ENCODE measurements at regions not wholly inside any gene's neighbourhood (a gene's known extent, or its start where the extent isn't known, plus 50 kb on each side); places are given as distances from the start of the nearest gene placed in this dataset.

DNA sequence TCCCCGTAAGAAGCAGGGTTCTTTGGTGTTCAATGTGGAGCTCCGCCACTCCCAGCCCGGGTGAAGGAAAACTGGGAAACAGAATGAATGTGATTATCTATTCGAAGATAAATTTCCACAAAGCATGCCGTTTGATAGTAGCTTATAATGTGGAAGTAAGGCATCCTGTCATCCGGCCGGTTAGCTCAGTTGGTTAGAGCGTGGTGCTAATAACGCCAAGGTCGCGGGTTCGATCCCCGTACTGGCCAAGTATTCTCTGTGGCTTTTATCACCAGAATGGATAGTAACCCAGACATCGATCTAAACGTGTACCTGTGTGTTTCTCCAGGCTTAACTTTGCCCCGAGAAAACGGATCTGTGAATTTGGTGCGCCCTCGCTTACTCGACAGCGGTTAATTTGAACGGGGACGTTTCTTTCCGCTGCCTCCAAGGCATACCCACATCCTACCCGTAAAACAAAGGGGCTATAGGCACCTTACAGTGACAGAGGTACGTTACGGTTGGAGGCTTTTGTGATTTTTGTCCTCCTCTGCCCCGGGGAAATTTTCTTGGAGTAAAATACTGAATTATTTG is 215.2 kb upstream of the ZNF184 start (continued):
- TF ChIP-seq ZZZ3 (CRISPR knock-in tag; IDR thresholded peaks at IDR 0.05; ENCODE audit: borderline replicate concordance) (peak; percentile 37; the same call in 1 of the 2 replicates), ZNF660 (CRISPR knock-in tag; IDR thresholded peaks at IDR 0.05; ENCODE audit: borderline replicate concordance, low read depth) (no peak), ZNF557 (CRISPR knock-in tag; IDR thresholded peaks at IDR 0.05) (0 out of 2 replicates have a peak, but pooled peaks have one; percentile 54), SAFB2 (CRISPR knock-in tag; IDR thresholded peaks at IDR 0.05; ENCODE audit: borderline replicate concordance, low read depth) (no peak), ZMYM4 (CRISPR knock-in tag; IDR thresholded peaks at IDR 0.05) (peak; percentile 77), ZBTB3 (CRISPR knock-in tag; IDR thresholded peaks at IDR 0.05; ENCODE audit: borderline replicate concordance, low read depth) (no peak), ZBTB1 (CRISPR knock-in tag; IDR thresholded peaks at IDR 0.05; ENCODE audit: borderline replicate concordance) (0 out of 2 replicates have a peak, but pooled peaks have one; percentile 11), NCOA2 (CRISPR knock-in tag; IDR thresholded peaks at IDR 0.05) (peak; percentile 48; the same call in 1 of the 2 replicates), AGO2 (optimal IDR thresholded peaks at IDR 0.05; ENCODE audit: low read depth, low read length) (no peak), ZNF331 (CRISPR knock-in tag; IDR thresholded peaks at IDR 0.05) (peak; percentile 92; the same call in 1 of the 2 replicates), BRD4 (CRISPR knock-in tag; IDR thresholded peaks at IDR 0.05) (no peak), SOX5 (CRISPR knock-in tag; IDR thresholded peaks at IDR 0.05; ENCODE audit: borderline replicate concordance) (peak; percentile 81), ZNF558 (CRISPR knock-in tag; IDR thresholded peaks at IDR 0.05; ENCODE audit: borderline replicate concordance) (peak; percentile 36; the same call in 1 of the 2 replicates), EED (CRISPR knock-in tag; IDR thresholded peaks at IDR 0.05) (peak; percentile 82; the same call in 1 of the 2 replicates), RORA (CRISPR knock-in tag; IDR thresholded peaks at IDR 0.05) (no peak), ZNF598 (CRISPR knock-in tag; IDR thresholded peaks at IDR 0.05; ENCODE audit: borderline replicate concordance) (peak; percentile 79; the same call in 1 of the 2 replicates), NR2C2 (CRISPR knock-in tag; IDR thresholded peaks at IDR 0.05; ENCODE audit: borderline replicate concordance) (peak; percentile 37; the same call in 1 of the 2 replicates), AKAP8 (CRISPR knock-in tag; IDR thresholded peaks at IDR 0.05) (no peak), JUN (CRISPR knock-in tag; IDR thresholded peaks at IDR 0.05) (no peak), CHD4 (IDR thresholded peaks at IDR 0.05; ENCODE audit: borderline replicate concordance, low read length) (peak; percentile 89)
- TF ChIP-seq, protein P1, sequence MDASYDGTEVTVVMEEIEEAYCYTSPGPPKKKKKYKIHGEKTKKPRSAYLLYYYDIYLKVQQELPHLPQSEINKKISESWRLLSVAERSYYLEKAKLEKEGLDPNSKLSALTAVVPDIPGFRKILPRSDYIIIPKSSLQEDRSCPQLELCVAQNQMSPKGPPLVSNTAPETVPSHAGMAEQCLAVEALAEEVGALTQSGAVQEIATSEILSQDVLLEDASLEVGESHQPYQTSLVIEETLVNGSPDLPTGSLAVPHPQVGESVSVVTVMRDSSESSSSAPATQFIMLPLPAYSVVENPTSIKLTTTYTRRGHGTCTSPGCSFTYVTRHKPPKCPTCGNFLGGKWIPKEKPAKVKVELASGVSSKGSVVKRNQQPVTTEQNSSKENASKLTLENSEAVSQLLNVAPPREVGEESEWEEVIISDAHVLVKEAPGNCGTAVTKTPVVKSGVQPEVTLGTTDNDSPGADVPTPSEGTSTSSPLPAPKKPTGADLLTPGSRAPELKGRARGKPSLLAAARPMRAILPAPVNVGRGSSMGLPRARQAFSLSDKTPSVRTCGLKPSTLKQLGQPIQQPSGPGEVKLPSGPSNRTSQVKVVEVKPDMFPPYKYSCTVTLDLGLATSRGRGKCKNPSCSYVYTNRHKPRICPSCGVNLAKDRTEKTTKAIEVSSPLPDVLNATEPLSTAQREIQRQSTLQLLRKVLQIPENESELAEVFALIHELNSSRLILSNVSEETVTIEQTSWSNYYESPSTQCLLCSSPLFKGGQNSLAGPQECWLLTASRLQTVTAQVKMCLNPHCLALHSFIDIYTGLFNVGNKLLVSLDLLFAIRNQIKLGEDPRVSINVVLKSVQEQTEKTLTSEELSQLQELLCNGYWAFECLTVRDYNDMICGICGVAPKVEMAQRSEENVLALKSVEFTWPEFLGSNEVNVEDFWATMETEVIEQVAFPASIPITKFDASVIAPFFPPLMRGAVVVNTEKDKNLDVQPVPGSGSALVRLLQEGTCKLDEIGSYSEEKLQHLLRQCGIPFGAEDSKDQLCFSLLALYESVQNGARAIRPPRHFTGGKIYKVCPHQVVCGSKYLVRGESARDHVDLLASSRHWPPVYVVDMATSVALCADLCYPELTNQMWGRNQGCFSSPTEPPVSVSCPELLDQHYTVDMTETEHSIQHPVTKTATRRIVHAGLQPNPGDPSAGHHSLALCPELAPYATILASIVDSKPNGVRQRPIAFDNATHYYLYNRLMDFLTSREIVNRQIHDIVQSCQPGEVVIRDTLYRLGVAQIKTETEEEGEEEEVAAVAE (CRISPR knock-in tag; IDR thresholded peaks at IDR 0.05; ENCODE audit: borderline replicate concordance), result peak; percentile 76; the same call in 1 of the 2 replicates
- TF ChIP-seq, protein P2, sequence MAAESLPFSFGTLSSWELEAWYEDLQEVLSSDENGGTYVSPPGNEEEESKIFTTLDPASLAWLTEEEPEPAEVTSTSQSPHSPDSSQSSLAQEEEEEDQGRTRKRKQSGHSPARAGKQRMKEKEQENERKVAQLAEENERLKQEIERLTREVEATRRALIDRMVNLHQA (CRISPR knock-in tag; IDR thresholded peaks at IDR 0.05), result no peak
- TF ChIP-seq, protein P3, sequence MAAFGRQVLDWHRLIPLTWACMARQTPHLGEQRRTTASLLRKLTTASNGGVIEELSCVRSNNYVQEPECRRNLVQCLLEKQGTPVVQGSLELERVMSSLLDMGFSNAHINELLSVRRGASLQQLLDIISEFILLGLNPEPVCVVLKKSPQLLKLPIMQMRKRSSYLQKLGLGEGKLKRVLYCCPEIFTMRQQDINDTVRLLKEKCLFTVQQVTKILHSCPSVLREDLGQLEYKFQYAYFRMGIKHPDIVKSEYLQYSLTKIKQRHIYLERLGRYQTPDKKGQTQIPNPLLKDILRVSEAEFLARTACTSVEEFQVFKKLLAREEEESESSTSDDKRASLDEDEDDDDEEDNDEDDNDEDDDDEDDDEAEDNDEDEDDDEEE (CRISPR knock-in tag; IDR thresholded peaks at IDR 0.05), result peak; percentile 21; the same call in 1 of the 2 replicates
- TF ChIP-seq, protein P4, sequence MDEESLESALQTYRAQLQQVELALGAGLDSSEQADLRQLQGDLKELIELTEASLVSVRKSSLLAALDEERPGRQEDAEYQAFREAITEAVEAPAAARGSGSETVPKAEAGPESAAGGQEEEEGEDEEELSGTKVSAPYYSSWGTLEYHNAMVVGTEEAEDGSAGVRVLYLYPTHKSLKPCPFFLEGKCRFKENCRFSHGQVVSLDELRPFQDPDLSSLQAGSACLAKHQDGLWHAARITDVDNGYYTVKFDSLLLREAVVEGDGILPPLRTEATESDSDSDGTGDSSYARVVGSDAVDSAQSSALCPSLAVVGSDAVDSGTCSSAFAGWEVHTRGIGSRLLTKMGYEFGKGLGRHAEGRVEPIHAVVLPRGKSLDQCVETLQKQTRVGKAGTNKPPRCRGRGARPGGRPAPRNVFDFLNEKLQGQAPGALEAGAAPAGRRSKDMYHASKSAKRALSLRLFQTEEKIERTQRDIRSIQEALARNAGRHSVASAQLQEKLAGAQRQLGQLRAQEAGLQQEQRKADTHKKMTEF (CRISPR knock-in tag; IDR thresholded peaks at IDR 0.05), result peak; percentile 94

All from HepG2 (cell line).